DND-41 (cell line): ENCODE measurements at regions not wholly inside any gene's neighbourhood (a gene's known extent, or its start where the extent isn't known, plus 50 kb on each side); places are given as distances from the start of the nearest gene placed in this dataset.

Source experiments
- EZH2 ChIP-seq: IDR thresholded peaks from 3 replicates; pipeline ENCODE4 v1.6.1; 2012; ENCODE audit warnings: borderline replicate concordance, low read depth, mild to moderate bottlenecking, moderate library complexity, low read length, inconsistent platforms; ENCODE audit not compliant: severe bottlenecking
- TF ChIP-seq, protein P1 (sequence below): IDR thresholded peaks from 2 replicates; pipeline ENCODE4 v1.5.1; 2012; ENCODE audit warnings: borderline replicate concordance, low read length, moderate library complexity, mild to moderate bottlenecking; ENCODE audit not compliant: poor library complexity, severe bottlenecking; ENCODE audit errors: extremely low read depth

- TF ChIP-seq, protein P1, sequence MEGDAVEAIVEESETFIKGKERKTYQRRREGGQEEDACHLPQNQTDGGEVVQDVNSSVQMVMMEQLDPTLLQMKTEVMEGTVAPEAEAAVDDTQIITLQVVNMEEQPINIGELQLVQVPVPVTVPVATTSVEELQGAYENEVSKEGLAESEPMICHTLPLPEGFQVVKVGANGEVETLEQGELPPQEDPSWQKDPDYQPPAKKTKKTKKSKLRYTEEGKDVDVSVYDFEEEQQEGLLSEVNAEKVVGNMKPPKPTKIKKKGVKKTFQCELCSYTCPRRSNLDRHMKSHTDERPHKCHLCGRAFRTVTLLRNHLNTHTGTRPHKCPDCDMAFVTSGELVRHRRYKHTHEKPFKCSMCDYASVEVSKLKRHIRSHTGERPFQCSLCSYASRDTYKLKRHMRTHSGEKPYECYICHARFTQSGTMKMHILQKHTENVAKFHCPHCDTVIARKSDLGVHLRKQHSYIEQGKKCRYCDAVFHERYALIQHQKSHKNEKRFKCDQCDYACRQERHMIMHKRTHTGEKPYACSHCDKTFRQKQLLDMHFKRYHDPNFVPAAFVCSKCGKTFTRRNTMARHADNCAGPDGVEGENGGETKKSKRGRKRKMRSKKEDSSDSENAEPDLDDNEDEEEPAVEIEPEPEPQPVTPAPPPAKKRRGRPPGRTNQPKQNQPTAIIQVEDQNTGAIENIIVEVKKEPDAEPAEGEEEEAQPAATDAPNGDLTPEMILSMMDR, result no peak
- no peak for TF ChIP-seq EZH2
Observed at GRCh38 chr9:129368444-129368978, 190.4 kb upstream of the IER5L start.
